Activated T-helper 9 cell treated with anti-CD3 and anti-CD28 coated beads, Interleukin-2, amount 50 U/mL, for 16 hours (primary cell): ENCODE measurements at regions not wholly inside any gene's neighbourhood (a gene's known extent, or its start where the extent isn't known, plus 50 kb on each side); places are given as distances from the start of the nearest gene placed in this dataset.

ENCODE experiments used
- DNase-seq: peaks from one replicate; pipeline ENCODE4 v3.0.0-alpha.2; 2020; ENCODE audit warnings: low read depth

- no peak for DNase-seq
These were observed 451.0 kb upstream of the ADARB2 start for GRCh38 chr10:2188371-2188770.

- DNase-seq = no peak
These were observed 436.0 kb upstream of the ADARB2 start for GRCh38 chr10:2173327-2173726.

- no peak for DNase-seq
These were observed 428.6 kb upstream of the ADARB2 start for GRCh38 chr10:2165771-2166460.

- DNase-seq = no peak
These were observed 413.0 kb upstream of the ADARB2 start for GRCh38 chr10:2150288-2150687.

GRCh38 chr10:2145926-2146478 lies 408.7 kb upstream of the ADARB2 start:
- no peak for DNase-seq

GRCh38 chr10:2145491-2145890 lies 408.2 kb upstream of the ADARB2 start:
- DNase-seq = no peak

GRCh38 chr10:2144584-2144983 lies 407.3 kb upstream of the ADARB2 start:
- DNase-seq = no peak

GRCh38 chr10:2143213-2143835 lies 406.0 kb upstream of the ADARB2 start:
- DNase-seq = no peak

- DNase-seq = no peak
These were observed 402.4 kb upstream of the ADARB2 start for GRCh38 chr10:2139746-2140145.

GRCh38 chr10:2137549-2138174 lies 400.3 kb upstream of the ADARB2 start:
- no peak for DNase-seq

- no peak for DNase-seq
These were observed 393.5 kb upstream of the ADARB2 start for GRCh38 chr10:2130705-2131305.

GRCh38 chr10:2128991-2129390 lies 391.7 kb upstream of the ADARB2 start:
- no peak for DNase-seq

- DNase-seq = no peak
These were observed 386.8 kb upstream of the ADARB2 start for GRCh38 chr10:2124135-2124534.

- no peak for DNase-seq
These were observed 385.3 kb upstream of the ADARB2 start for GRCh38 chr10:2122431-2123124.

GRCh38 chr10:2121929-2122328 lies 384.6 kb upstream of the ADARB2 start:
- no peak for DNase-seq

- no peak for DNase-seq
These were observed 384.0 kb upstream of the ADARB2 start for GRCh38 chr10:2121315-2121714.

GRCh38 chr10:2120746-2121145 lies 383.4 kb upstream of the ADARB2 start:
- DNase-seq = no peak

- no peak for DNase-seq
These were observed 382.0 kb upstream of the ADARB2 start for GRCh38 chr10:2119316-2119715.

GRCh38 chr10:2118201-2118600 lies 380.9 kb upstream of the ADARB2 start:
- DNase-seq = no peak

GRCh38 chr10:2117641-2118040 lies 380.3 kb upstream of the ADARB2 start:
- DNase-seq = no peak

- no peak for DNase-seq
These were observed 374.6 kb upstream of the ADARB2 start for GRCh38 chr10:2111965-2112364.

- no peak for DNase-seq
These were observed 371.2 kb upstream of the ADARB2 start for GRCh38 chr10:2108496-2108895.
